GM12872 (cell line): ENCODE measurements at regions not wholly inside any gene's neighbourhood (a gene's known extent, or its start where the extent isn't known, plus 50 kb on each side); places are given as distances from the start of the nearest gene placed in this dataset.

ENCODE experiments used
- CTCF ChIP-seq: IDR thresholded peaks from 3 replicates; pipeline ENCODE4 v1.5.1; 2011; ENCODE audit warnings: low read depth, mild to moderate bottlenecking, low read length, moderate library complexity; ENCODE audit not compliant: insufficient read depth

- no peak for TF ChIP-seq CTCF
Observed at GRCh38 chr2:59567151-59567550, 986.3 kb downstream of the BCL11A start.

- TF ChIP-seq CTCF, result no peak
Observed at GRCh38 chr2:59566739-59567138, 986.7 kb downstream of the BCL11A start.

- TF ChIP-seq CTCF, result no peak
Observed at GRCh38 chr2:59561281-59561680, 992.2 kb downstream of the BCL11A start.

GRCh38 chr2:59560769-59561168, 992.7 kb downstream of the BCL11A start:
- TF ChIP-seq CTCF, result no peak

- TF ChIP-seq CTCF, result no peak
Observed at GRCh38 chr2:59540864-59541263, 1012.6 kb downstream of the BCL11A start.

- no peak for TF ChIP-seq CTCF
Observed at GRCh38 chr2:59538398-59538911, 1015.0 kb downstream of the BCL11A start.

- no peak for TF ChIP-seq CTCF
Observed at GRCh38 chr2:59532808-59533207, 1020.6 kb downstream of the BCL11A start.
